Astrocyte (in vitro differentiated cells and primary cell): ENCODE measurements at regions not wholly inside any gene's neighbourhood (a gene's known extent, or its start where the extent isn't known, plus 50 kb on each side); places are given as distances from the start of the nearest gene placed in this dataset.
"Not testable (repeated sequence)": the region's sequence is repeated elsewhere in the genome, so short reads cannot be mapped to it uniquely, and the experiment has no call there.

Experiments
- DNase-seq: peaks from one replicate; pipeline ENCODE4 v3.0.0-alpha.2; 2010; ENCODE audit warnings: low read depth
- FAIRE-seq: peaks from 2 replicates; lab custom pipeline; 2011; peaks lifted over from hg19 to GRCh38; lab: Jason Lieb, UNC
- H2AFZ ChIP-seq: 2 replicates; pipeline ENCODE4 v1.6.0; 2012; ENCODE audit warnings: low read depth, low read length, inconsistent platforms
- H3K27ac ChIP-seq: 2 replicates; pipeline ENCODE4 v1.5.1; 2011; ENCODE audit warnings: low read depth, low read length, inconsistent platforms
- H3K27me3 ChIP-seq: 2 replicates; pipeline ENCODE4 v1.6.0; 2011; ENCODE audit warnings: low read length, inconsistent platforms; ENCODE audit not compliant: insufficient read depth
- H3K36me3 ChIP-seq: 2 replicates; pipeline ENCODE4 v1.5.1; 2011; ENCODE audit warnings: low read length, inconsistent platforms; ENCODE audit not compliant: insufficient read depth
- H3K4me1 ChIP-seq: 2 replicates; pipeline ENCODE4 v1.5.1; 2011; ENCODE audit warnings: low read length, inconsistent platforms; ENCODE audit not compliant: insufficient read depth
- H3K4me2 ChIP-seq: 2 replicates; pipeline ENCODE4 v1.6.0; 2012; ENCODE audit warnings: low read length, inconsistent platforms
- H3K4me3 ChIP-seq: 2 replicates; pipeline ENCODE4 v1.5.1; 2011; ENCODE audit warnings: low read depth, mild to moderate bottlenecking, low read length, inconsistent platforms; ENCODE audit not compliant: insufficient read depth
- H3K79me2 ChIP-seq: 2 replicates; pipeline ENCODE4 v1.6.0; 2012; ENCODE audit warnings: mild to moderate bottlenecking, low read length, inconsistent platforms; ENCODE audit not compliant: insufficient read depth
- H3K9ac ChIP-seq: 2 replicates; pipeline ENCODE4 v1.6.0; 2012; ENCODE audit warnings: mild to moderate bottlenecking, low read length, inconsistent platforms
- H3K9me3 ChIP-seq: 2 replicates; pipeline ENCODE4 v1.5.1; 2012; ENCODE audit warnings: low read depth, mild to moderate bottlenecking, low read length, inconsistent platforms; ENCODE audit not compliant: insufficient read depth
- H4K20me1 ChIP-seq: 2 replicates; pipeline ENCODE4 v1.6.0; 2012; ENCODE audit warnings: low read length, inconsistent platforms; ENCODE audit not compliant: insufficient read depth
- H3K27ac Mint-ChIP-seq: one replicate; pipeline ENCODE4 v1.8.0; 2021; ENCODE audit warnings: mild to moderate bottlenecking, mixed read lengths; ENCODE audit not compliant: unreplicated experiment
- H3K27me3 Mint-ChIP-seq: one replicate; pipeline ENCODE4 v1.8.0; 2021; ENCODE audit warnings: low read depth, mixed read lengths; ENCODE audit not compliant: unreplicated experiment
- H3K36me3 Mint-ChIP-seq: one replicate; pipeline ENCODE4 v1.8.0; 2021; ENCODE audit warnings: low read depth, mixed read lengths; ENCODE audit not compliant: unreplicated experiment
- H3K4me1 Mint-ChIP-seq: one replicate; pipeline ENCODE4 v1.8.0; 2021; ENCODE audit warnings: low read depth, mixed read lengths; ENCODE audit not compliant: unreplicated experiment
- H3K4me3 Mint-ChIP-seq: one replicate; pipeline ENCODE4 v1.8.0; 2021; ENCODE audit warnings: mild to moderate bottlenecking, moderate library complexity, mixed read lengths; ENCODE audit not compliant: unreplicated experiment
- H3K9me3 Mint-ChIP-seq: one replicate; pipeline ENCODE4 v1.8.0; 2021; ENCODE audit warnings: mild to moderate bottlenecking, mixed read lengths; ENCODE audit not compliant: unreplicated experiment

DNA sequence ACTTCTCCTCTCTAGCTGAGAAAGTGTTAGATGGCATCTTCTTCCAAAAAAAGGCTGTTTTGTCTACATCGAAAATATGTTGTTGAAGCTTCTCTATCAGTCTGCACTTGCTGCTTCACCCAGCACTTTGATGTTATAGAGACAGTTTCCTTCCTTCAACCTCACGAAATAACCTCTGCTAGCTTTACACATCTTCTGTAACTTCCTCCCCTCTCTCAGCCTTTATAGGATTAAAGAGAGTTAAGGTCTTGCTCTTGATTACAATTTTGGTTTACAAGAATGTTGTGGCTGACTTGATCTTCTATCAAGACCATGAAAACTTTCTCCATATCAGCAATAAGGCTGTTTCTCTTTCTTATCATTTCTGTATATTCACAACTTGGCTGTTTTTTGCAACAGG lies 162.4 kb upstream of the OR4C13 start:
- not testable (repeated sequence) for H3K4me1 Mint-ChIP-seq, H3K4me2 ChIP-seq, H3K4me3 ChIP-seq, H3K4me3 Mint-ChIP-seq, H3K79me2 ChIP-seq, H2AFZ ChIP-seq, H3K27me3 ChIP-seq, DNase-seq, H3K27ac Mint-ChIP-seq, H3K9me3 ChIP-seq, H4K20me1 ChIP-seq, H3K36me3 ChIP-seq, H3K9me3 Mint-ChIP-seq, H3K36me3 Mint-ChIP-seq, H3K27ac ChIP-seq, FAIRE-seq, H3K4me1 ChIP-seq, H3K27me3 Mint-ChIP-seq, H3K9ac ChIP-seq

DNA sequence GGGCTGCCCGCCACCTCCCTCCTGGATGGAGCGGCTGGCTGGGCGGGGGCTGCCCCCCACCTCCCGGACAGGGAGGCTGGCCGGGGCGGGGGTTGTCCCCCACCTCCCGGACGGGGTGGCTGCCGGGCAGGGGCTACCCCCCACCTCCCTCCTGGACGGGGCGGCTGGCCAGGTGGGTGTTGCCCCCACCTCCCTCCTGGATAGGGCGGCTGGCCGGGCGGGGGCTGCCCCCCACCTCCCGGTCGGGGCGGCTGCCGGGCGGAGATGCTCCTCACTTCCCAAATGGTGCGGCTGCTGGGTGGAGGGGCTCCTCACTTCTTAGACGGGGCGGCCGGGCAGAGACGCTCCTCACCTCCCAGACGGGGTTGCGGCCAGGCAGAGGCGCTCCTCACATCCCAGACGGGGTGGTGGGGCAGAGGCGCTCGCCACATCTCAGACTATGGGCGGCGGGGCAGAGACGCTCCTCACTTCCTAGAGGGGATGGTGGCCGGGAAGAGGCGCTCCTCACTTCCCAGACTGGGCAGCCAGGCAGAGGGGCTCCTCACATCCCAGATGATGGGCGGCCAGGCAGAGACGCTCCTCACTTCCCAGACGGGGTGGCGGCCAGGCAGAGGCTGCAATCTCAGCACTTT lies 153.9 kb upstream of the OR4C13 start:
- not testable (repeated sequence) for H3K4me1 Mint-ChIP-seq, H3K27me3 Mint-ChIP-seq, H3K36me3 ChIP-seq, H3K4me1 ChIP-seq, H3K9me3 Mint-ChIP-seq, FAIRE-seq, H3K79me2 ChIP-seq, H3K27ac ChIP-seq, H3K27ac Mint-ChIP-seq, H2AFZ ChIP-seq, H3K4me2 ChIP-seq, H3K4me3 Mint-ChIP-seq, DNase-seq, H4K20me1 ChIP-seq, H3K9ac ChIP-seq, H3K36me3 Mint-ChIP-seq, H3K27me3 ChIP-seq, H3K9me3 ChIP-seq, H3K4me3 ChIP-seq

DNA sequence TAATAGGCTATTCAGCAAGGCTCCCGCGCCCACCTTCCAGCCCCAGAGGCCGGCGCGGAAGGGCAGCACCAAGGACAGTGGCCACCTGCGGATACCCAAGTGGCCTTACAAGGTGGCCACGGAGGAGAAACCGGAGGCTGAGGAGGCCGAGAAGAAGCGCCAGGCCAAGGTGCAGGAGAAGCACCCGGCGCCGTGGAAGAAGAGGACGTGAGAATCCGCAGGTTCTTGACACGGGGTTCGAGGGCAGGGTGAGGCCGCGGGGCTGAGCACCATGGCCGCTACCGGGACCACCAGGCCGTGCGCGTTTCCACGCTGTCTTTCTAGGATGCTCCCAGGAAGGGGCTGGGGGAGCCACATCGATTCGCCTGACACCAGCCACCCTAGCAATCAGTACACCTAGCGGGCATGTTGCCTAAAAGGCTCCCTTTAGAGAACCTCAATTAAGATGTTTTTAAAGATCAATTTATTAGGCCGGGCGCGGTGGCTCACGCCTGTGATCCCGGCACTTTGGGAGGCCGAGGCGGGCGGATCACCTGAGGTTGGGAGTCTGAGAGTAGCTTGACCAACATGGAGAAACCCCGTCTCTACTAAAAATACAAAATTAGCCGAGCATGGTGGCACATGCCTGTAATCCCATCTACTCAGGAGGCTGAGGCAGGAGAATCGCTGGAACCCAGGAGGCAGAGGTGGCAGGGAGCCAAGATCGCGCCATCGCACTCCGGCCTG lies 134.3 kb upstream of the OR4C13 start:
- not testable (repeated sequence) for H3K4me3 Mint-ChIP-seq, H3K9me3 Mint-ChIP-seq, H3K36me3 Mint-ChIP-seq, H4K20me1 ChIP-seq, H3K4me1 ChIP-seq, H3K79me2 ChIP-seq, H3K4me3 ChIP-seq, FAIRE-seq, H3K27me3 Mint-ChIP-seq, H3K9ac ChIP-seq, H3K27me3 ChIP-seq, H3K36me3 ChIP-seq, H3K9me3 ChIP-seq, H3K27ac Mint-ChIP-seq, H2AFZ ChIP-seq, H3K4me1 Mint-ChIP-seq, H3K4me2 ChIP-seq, DNase-seq, H3K27ac ChIP-seq

DNA sequence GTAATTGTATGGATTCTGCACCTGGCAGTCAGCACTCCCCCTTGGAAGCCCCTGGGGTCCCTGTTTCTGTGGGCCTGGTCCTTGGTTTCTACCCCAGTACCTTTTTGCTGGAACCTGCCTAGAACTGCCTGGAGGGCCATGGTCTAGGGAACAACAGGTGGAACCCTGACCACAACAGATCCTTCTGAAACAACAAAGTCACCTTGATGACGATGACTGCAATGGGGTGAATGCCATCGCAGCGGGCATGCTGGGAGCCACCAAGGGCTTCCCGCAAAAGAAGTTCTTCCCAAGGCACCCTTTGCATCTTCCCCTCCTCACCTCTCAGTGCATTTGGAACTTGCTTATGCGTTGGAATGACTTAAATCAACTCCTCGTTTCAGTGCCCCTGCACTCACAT lies 129.0 kb upstream of the OR4C13 start:
- not testable (repeated sequence) for H4K20me1 ChIP-seq, H3K4me3 Mint-ChIP-seq, H3K9me3 Mint-ChIP-seq, H3K9me3 ChIP-seq, H3K27ac Mint-ChIP-seq, FAIRE-seq, H2AFZ ChIP-seq, H3K36me3 Mint-ChIP-seq, DNase-seq, H3K27ac ChIP-seq, H3K4me2 ChIP-seq, H3K27me3 ChIP-seq, H3K36me3 ChIP-seq, H3K79me2 ChIP-seq, H3K27me3 Mint-ChIP-seq, H3K4me1 ChIP-seq, H3K4me1 Mint-ChIP-seq, H3K9ac ChIP-seq, H3K4me3 ChIP-seq

DNA sequence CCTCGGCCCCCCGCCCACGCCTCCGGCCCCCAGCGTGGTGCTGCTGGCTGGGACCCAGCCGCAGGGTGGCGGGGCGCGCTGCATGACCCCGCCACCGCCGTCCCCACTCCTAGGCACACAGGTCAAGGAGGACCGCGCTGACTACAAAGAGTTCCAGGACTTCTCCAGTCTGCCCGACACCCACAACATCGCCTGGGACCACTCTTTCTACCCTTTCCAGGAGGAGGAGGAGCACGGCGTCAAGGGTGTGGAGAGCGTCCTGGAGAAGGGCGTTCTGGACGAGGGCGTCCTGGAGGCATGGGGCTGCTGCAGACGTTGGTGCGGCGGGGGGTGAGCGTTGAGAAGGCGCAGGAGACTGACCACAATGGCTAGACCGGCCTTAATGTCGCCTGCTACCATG lies 101.7 kb upstream of the OR4C13 start:
- not testable (repeated sequence) for H3K36me3 Mint-ChIP-seq, H3K27ac ChIP-seq, H3K9me3 Mint-ChIP-seq, H3K27ac Mint-ChIP-seq, H3K27me3 ChIP-seq, H3K4me1 ChIP-seq, FAIRE-seq, H2AFZ ChIP-seq, DNase-seq, H3K9ac ChIP-seq, H3K79me2 ChIP-seq, H3K4me2 ChIP-seq, H3K4me1 Mint-ChIP-seq, H3K36me3 ChIP-seq, H3K27me3 Mint-ChIP-seq, H3K9me3 ChIP-seq, H3K4me3 ChIP-seq, H3K4me3 Mint-ChIP-seq, H4K20me1 ChIP-seq
